RWPE1 (cell line): ENCODE measurements at regions not wholly inside any gene's neighbourhood (a gene's known extent, or its start where the extent isn't known, plus 50 kb on each side); places are given as distances from the start of the nearest gene placed in this dataset.

Experiments
- CTCF ChIA-PET: fragments of 350-600 bp; sonication (Branson Sonifier 250); formaldehyde crosslinking; extraction: SDS; loops from one replicate; lab custom pipeline; 2021; lab: Yijun Ruan, JAX
- POLR2A ChIA-PET: fragments of 400-600 bp; formaldehyde crosslinking; extraction: SDS; loops from one replicate; lab custom pipeline; 2020; ENCODE audit warnings: antibody characterized with exemption; ENCODE audit not compliant: low non-redundant PET; lab: Yijun Ruan, JAX
- DNase-seq: peaks from one replicate; pipeline ENCODE4 v3.0.0; 2012; ENCODE audit warnings: low spot score
- H3K27ac ChIP-seq: fragments of 450-650 bp; 2 replicates; pipeline ENCODE4 v1.5.1; 2017
- TF ChIP-seq, protein P1 (sequence below): fragments of 450-650 bp; conservative IDR thresholded peaks from 2 replicates; pipeline ENCODE4 v1.5.1; 2017; ENCODE audit warnings: low read depth, mild to moderate bottlenecking

GRCh38 chr3:64888840-64889392 is 201.1 kb upstream of the ADAMTS9 start:
- no peak overlapping the region for H3K27ac ChIP-seq
- DNase-seq = no peak
- POLR2A ChIA-PET = no interaction called here
- TF ChIP-seq, protein P1, sequence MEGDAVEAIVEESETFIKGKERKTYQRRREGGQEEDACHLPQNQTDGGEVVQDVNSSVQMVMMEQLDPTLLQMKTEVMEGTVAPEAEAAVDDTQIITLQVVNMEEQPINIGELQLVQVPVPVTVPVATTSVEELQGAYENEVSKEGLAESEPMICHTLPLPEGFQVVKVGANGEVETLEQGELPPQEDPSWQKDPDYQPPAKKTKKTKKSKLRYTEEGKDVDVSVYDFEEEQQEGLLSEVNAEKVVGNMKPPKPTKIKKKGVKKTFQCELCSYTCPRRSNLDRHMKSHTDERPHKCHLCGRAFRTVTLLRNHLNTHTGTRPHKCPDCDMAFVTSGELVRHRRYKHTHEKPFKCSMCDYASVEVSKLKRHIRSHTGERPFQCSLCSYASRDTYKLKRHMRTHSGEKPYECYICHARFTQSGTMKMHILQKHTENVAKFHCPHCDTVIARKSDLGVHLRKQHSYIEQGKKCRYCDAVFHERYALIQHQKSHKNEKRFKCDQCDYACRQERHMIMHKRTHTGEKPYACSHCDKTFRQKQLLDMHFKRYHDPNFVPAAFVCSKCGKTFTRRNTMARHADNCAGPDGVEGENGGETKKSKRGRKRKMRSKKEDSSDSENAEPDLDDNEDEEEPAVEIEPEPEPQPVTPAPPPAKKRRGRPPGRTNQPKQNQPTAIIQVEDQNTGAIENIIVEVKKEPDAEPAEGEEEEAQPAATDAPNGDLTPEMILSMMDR = no peak
- CTCF ChIA-PET = interaction anchor here (0.6 kb wide), 1 partner anchor 190 kb away, joined by 4 read pairs; no protein-coding TSS in a partner anchor

GRCh38 chr3:64888165-64888564 is 200.4 kb upstream of the ADAMTS9 start:
- DNase-seq = no peak
- TF ChIP-seq, protein P1 = no peak
- no peak overlapping the region for H3K27ac ChIP-seq
- POLR2A ChIA-PET = no interaction called here
- CTCF ChIA-PET = interaction anchor here (0.6 kb wide), 1 partner anchor 191 kb away, joined by 4 read pairs; no protein-coding TSS in a partner anchor

- TF ChIP-seq, protein P1 = no peak
- POLR2A ChIA-PET = no interaction called here
- no peak for DNase-seq
- no peak overlapping the region for H3K27ac ChIP-seq
- CTCF ChIA-PET = no interaction called here
Observed at GRCh38 chr3:64885055-64885454, 197.3 kb upstream of the ADAMTS9 start.

GRCh38 chr3:64884536-64884935 is 196.7 kb upstream of the ADAMTS9 start:
- ChIA-PET POLR2A (no interaction called here), CTCF (no interaction called here)
- no peak for DNase-seq
- H3K27ac ChIP-seq = no peak overlapping the region
- TF ChIP-seq, protein P1 = no peak

DNA sequence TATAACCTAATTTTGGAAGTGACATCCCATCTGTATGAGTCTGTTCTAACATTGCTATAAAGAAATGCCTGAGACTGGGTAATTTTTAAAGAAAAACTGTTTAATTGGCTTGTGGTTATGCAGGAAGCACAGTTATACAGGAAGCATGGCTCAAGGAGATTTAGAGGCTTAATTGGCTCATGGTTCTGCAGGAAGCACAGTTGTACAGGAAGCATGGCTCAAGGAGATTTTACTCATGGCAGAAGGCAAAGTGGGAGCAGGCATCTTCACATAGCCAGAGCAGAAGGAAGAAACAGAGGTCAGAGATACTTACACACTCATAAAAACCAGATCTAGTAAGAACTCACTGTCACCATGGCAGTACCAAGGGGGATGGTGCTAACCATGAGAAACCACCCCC is 193.1 kb upstream of the ADAMTS9 start:
- ChIA-PET CTCF (no interaction called here), POLR2A (no interaction called here)
- TF ChIP-seq, protein P1 = no peak
- no peak for DNase-seq
- H3K27ac ChIP-seq = no peak overlapping the region

DNA sequence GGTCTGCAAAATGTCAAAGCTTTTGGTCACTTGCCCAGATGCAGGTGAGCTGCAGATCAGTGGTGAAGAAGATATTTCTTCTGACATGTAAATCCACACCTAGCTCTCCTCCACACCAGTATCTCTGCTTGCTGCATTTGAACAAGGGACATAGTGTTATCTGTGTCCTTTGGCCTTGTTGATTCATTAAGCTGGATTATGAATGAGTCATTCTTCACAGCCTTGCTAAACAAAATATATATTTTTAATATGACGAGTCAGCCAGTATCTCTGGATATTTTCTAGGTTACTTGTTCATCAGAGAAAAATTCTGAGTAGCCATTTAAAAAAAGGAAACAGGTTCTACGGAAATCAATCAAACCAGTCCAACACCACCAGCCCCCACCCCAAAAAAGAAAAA is 190.6 kb upstream of the ADAMTS9 start:
- H3K27ac ChIP-seq = no peak overlapping the region
- DNase-seq = no peak
- TF ChIP-seq, protein P1 = no peak
- CTCF ChIA-PET = no interaction called here
- POLR2A ChIA-PET = no interaction called here

- no peak overlapping the region for H3K27ac ChIP-seq
- ChIA-PET POLR2A (no interaction called here), CTCF (no interaction called here)
- no peak for DNase-seq
- TF ChIP-seq, protein P1 = no peak
Observed at GRCh38 chr3:64873400-64873799, 185.6 kb upstream of the ADAMTS9 start.
